IPS-20b (cell line): ENCODE measurements at regions not wholly inside any gene's neighbourhood (a gene's known extent, or its start where the extent isn't known, plus 50 kb on each side); places are given as distances from the start of the nearest gene placed in this dataset.

Experiments used
- H3K27ac ChIP-seq: one replicate; pipeline ENCODE4 v1.5.1; 2013; ENCODE audit warnings: low read length
- H3K27me3 ChIP-seq: 2 replicates; pipeline ENCODE4 v1.6.1; 2013; ENCODE audit warnings: mild to moderate bottlenecking, low read length, inconsistent platforms; ENCODE audit not compliant: insufficient read depth
- H3K36me3 ChIP-seq: 2 replicates; pipeline ENCODE4 v1.6.1; 2013; ENCODE audit warnings: low read depth, mild to moderate bottlenecking, inconsistent platforms, low read length, moderate library complexity; ENCODE audit not compliant: insufficient read depth
- H3K4me1 ChIP-seq: 2 replicates; pipeline ENCODE4 v1.6.1; 2013; ENCODE audit warnings: mild to moderate bottlenecking, control low read depth, inconsistent platforms, low read length, moderate library complexity; ENCODE audit not compliant: insufficient read depth
- H3K4me3 ChIP-seq: 2 replicates; pipeline ENCODE4 v1.5.1; 2013; ENCODE audit warnings: mild to moderate bottlenecking, low read length, inconsistent platforms
- H3K9ac ChIP-seq: 2 replicates; pipeline ENCODE4 v1.6.1; 2013; ENCODE audit warnings: low read depth, mild to moderate bottlenecking, inconsistent platforms, low read length, moderate library complexity
- H3K9me3 ChIP-seq: 2 replicates; pipeline ENCODE4 v1.6.1; 2013; ENCODE audit warnings: mild to moderate bottlenecking, low read depth, low read length, inconsistent platforms; ENCODE audit not compliant: insufficient read depth

GRCh38 chr3:144084929-144085328 is 113.3 kb downstream of the DIPK2A start:
- Histone ChIP-seq H3K4me3 (no peak overlapping the region), H3K4me1 (no peaks in the 10 kb centered on the region), H3K27ac (no peak overlapping the region), H3K36me3 (no peaks in the 10 kb centered on the region), H3K27me3 (no peaks in the 10 kb centered on the region), H3K9ac (no peak overlapping the region), H3K9me3 (no peaks in the 10 kb centered on the region)

DNA sequence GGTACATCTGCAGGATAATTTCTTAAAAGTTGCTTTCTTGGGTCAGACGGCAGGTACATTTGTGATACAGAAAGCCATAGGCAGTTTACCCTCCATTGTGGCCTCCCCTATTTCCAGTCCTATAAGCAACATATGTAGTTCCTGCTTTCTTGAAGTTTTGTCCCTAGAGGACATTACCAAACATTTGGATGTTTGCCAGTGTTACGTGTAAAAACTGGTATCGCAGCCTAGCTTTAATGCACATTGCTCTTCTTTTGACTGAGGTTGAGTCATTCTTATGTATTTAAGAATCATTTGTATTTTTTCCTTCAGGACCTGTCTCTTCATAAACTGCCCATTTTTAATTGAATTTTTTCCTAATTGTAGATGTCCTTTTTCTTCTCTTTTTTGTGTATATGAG is 114.3 kb downstream of the DIPK2A start:
- no peaks in the 10 kb centered on the region for H3K9me3 ChIP-seq
- H3K27ac ChIP-seq: no peak overlapping the region
- no peaks in the 10 kb centered on the region for H3K27me3 ChIP-seq
- H3K36me3 ChIP-seq: no peaks in the 10 kb centered on the region
- H3K4me1 ChIP-seq: no peaks in the 10 kb centered on the region
- H3K4me3 ChIP-seq: no peak overlapping the region
- no peak overlapping the region for H3K9ac ChIP-seq

DNA sequence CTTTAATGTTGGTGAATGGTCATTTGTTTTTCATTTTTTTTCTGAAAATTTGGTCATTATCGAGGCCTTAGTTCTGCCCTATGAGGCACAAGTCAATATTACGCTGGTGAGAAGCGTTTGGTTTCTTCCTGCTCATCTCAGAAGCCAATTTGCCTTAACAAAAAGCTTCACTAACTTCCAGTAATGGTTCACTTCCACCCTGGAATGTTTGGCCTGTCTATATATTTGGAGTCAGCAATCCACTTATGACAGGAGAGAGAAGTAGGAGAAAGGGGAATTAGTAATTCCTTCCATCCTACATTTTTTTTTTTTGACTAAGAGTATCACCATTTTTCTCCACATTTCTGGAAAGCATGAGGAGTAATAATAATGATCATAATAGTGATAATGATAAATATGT is 124.4 kb downstream of the DIPK2A start:
- H3K4me3 ChIP-seq: no peak overlapping the region
- no peak overlapping the region for H3K9ac ChIP-seq

GRCh38 chr3:144097163-144097562 is 125.5 kb downstream of the DIPK2A start:
- H3K36me3 ChIP-seq: no peaks in the 10 kb centered on the region
- no peak overlapping the region for H3K4me3 ChIP-seq
- no peak overlapping the region for H3K9ac ChIP-seq
- H3K4me1 ChIP-seq: peaks cover 2% of the 10 kb centered on the region; the same call in 1 of the 2 replicates
- H3K27me3 ChIP-seq: no peaks in the 10 kb centered on the region
- H3K9me3 ChIP-seq: peaks cover 12% of the 10 kb centered on the region
- no peak overlapping the region for H3K27ac ChIP-seq

More for the DNA sequence above, 124.4 kb downstream of the DIPK2A start:
- Histone ChIP-seq H3K4me1 (no peaks in the 10 kb centered on the region; the same call in 1 of the 2 replicates), H3K27ac (no peak overlapping the region), H3K27me3 (no peaks in the 10 kb centered on the region), H3K9me3 (peaks cover 12% of the 10 kb centered on the region), H3K36me3 (no peaks in the 10 kb centered on the region)

GRCh38 chr3:144098691-144099090 is 127.1 kb downstream of the DIPK2A start:
- Histone ChIP-seq H3K9ac (no peak overlapping the region), H3K9me3 (peaks cover 12% of the 10 kb centered on the region), H3K27ac (no peak overlapping the region), H3K4me3 (no peak overlapping the region), H3K4me1 (peaks cover 9% of the 10 kb centered on the region; the same call in 1 of the 2 replicates), H3K36me3 (no peaks in the 10 kb centered on the region), H3K27me3 (no peaks in the 10 kb centered on the region)

DNA sequence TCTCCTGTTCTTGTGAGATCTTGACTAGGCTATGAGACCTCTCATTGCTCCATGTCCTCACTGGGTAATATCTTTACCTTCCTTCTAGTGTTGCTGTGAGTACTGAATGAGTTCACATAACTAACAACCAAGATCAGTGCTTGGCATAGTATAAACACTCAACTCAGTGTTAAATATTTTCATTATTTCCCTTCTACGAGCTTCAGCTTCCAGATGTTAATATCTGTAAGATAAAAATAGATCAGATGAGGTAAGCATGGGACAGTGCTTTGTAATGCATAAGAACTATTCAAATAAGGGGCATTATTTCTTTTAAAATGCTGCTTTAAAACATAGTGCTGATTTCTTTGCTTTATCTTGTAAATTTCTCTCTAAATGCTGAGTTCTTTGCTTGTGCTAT is 130.8 kb downstream of the DIPK2A start:
- Histone ChIP-seq H3K4me1 (peaks cover 9% of the 10 kb centered on the region; the same call in 1 of the 2 replicates), H3K27me3 (no peaks in the 10 kb centered on the region), H3K9ac (no peak overlapping the region), H3K27ac (no peak overlapping the region), H3K9me3 (peaks cover 12% of the 10 kb centered on the region), H3K4me3 (no peak overlapping the region), H3K36me3 (no peaks in the 10 kb centered on the region)

DNA sequence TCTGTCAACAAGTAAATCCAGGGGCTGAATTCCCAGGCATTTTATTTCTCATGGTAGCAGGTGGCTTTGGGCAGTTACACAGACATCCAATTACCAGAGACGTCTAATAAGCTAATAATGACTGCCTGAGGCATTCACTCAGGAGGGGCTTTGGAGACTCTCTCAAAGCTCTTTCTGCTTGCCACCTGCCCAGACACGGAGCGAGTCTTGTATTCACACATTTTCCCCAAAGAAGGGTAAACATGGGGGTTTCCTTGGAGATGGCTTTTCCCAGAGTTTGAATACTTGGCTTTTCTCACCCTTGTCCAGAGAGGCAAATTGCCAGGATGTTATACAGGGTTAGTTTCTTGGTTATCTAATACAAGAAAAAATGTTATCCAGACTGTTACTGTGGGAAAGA is 132.6 kb downstream of the DIPK2A start:
- Histone ChIP-seq H3K36me3 (no peaks in the 10 kb centered on the region), H3K27ac (no peak overlapping the region), H3K27me3 (no peaks in the 10 kb centered on the region), H3K9ac (no peak overlapping the region), H3K4me1 (peaks cover 9% of the 10 kb centered on the region; the same call in 1 of the 2 replicates), H3K9me3 (peaks cover 9% of the 10 kb centered on the region), H3K4me3 (no peak overlapping the region)

GRCh38 chr3:144104679-144105078 is 133.1 kb downstream of the DIPK2A start:
- no peaks in the 10 kb centered on the region for H3K27me3 ChIP-seq
- peaks cover 4% of the 10 kb centered on the region; the same call in 1 of the 2 replicates for H3K9me3 ChIP-seq
- no peak overlapping the region for H3K9ac ChIP-seq
- H3K36me3 ChIP-seq: no peaks in the 10 kb centered on the region
- no peak overlapping the region for H3K27ac ChIP-seq
- no peak overlapping the region for H3K4me3 ChIP-seq
- H3K4me1 ChIP-seq: peaks cover 9% of the 10 kb centered on the region; the same call in 1 of the 2 replicates

- H3K9ac ChIP-seq: no peak overlapping the region
- no peaks in the 10 kb centered on the region for H3K9me3 ChIP-seq
- no peak overlapping the region for H3K4me3 ChIP-seq
- H3K27me3 ChIP-seq: no peaks in the 10 kb centered on the region
- H3K36me3 ChIP-seq: no peaks in the 10 kb centered on the region
- H3K27ac ChIP-seq: no peak overlapping the region
- H3K4me1 ChIP-seq: peaks cover 9% of the 10 kb centered on the region; the same call in 1 of the 2 replicates
Observed at GRCh38 chr3:144105542-144105941, 133.9 kb downstream of the DIPK2A start.

- Histone ChIP-seq H3K9me3 (no peaks in the 10 kb centered on the region), H3K27me3 (no peaks in the 10 kb centered on the region), H3K4me3 (no peak overlapping the region), H3K4me1 (peaks cover 9% of the 10 kb centered on the region; the same call in 1 of the 2 replicates), H3K27ac (no peak overlapping the region), H3K9ac (no peak overlapping the region), H3K36me3 (no peaks in the 10 kb centered on the region)
Observed at GRCh38 chr3:144106970-144107369, 135.3 kb downstream of the DIPK2A start.

DNA sequence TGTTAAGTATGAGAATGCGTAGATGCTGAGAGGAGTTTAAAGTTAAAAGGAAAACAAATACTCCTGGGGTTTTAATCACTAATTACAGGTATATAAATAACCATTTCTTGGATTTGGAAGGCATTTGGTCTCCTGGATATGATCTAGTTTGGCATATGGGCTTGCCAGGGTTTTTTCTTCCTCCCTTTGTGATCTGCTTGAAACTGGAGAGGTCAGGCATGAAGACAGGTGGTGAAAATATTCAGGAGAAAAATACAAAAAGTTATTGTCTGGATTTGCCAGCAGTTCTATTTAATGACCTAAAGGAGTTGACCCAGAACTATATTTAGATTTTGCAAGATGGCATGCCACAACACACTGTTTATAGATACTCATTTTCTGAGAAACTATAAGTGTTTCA is 136.3 kb downstream of the DIPK2A start:
- Histone ChIP-seq H3K36me3 (no peaks in the 10 kb centered on the region), H3K4me3 (no peak overlapping the region), H3K4me1 (peaks cover 6% of the 10 kb centered on the region; the same call in 1 of the 2 replicates), H3K27ac (no peak overlapping the region), H3K9me3 (no peaks in the 10 kb centered on the region), H3K9ac (no peak overlapping the region), H3K27me3 (no peaks in the 10 kb centered on the region)

- Histone ChIP-seq H3K4me1 (peaks cover 8% of the 10 kb centered on the region), H3K27ac (no peak overlapping the region), H3K9ac (no peak overlapping the region), H3K36me3 (no peaks in the 10 kb centered on the region), H3K27me3 (no peaks in the 10 kb centered on the region), H3K9me3 (no peaks in the 10 kb centered on the region), H3K4me3 (no peak overlapping the region)
Observed at GRCh38 chr3:144109944-144110343, 138.3 kb downstream of the DIPK2A start.
